ENCODE measurements at regions not wholly inside any gene's neighbourhood (a gene's known extent, or its start where the extent isn't known, plus 50 kb on each side); places are given as distances from the start of the nearest gene placed in this dataset.
"Not testable (repeated sequence)": the region's sequence is repeated elsewhere in the genome, so short reads cannot be mapped to it uniquely, and the experiment has no call there.

- no peak for DNase-seq
These were observed 68.7 kb downstream of the VSIG4 start for GRCh38 chrX:65971151-65971550.

GRCh38 chrX:65967159-65967558 lies 72.7 kb downstream of the VSIG4 start:
- DNase-seq, result not testable (repeated sequence)

GRCh38 chrX:65961714-65962113 lies 78.2 kb downstream of the VSIG4 start:
- DNase-seq, result no peak

GRCh38 chrX:65948103-65948502 lies 91.8 kb downstream of the VSIG4 start:
- DNase-seq, result no peak

- no peak for DNase-seq
These were observed 98.1 kb downstream of the VSIG4 start for GRCh38 chrX:65941775-65942174.

- DNase-seq, result no peak
These were observed 106.7 kb downstream of the VSIG4 start for GRCh38 chrX:65933085-65933589.

- no peak for DNase-seq
These were observed 107.5 kb downstream of the VSIG4 start for GRCh38 chrX:65932173-65933084.

GRCh38 chrX:65928522-65928921 lies 111.4 kb downstream of the VSIG4 start:
- DNase-seq, result no peak

GRCh38 chrX:65927386-65927785 lies 112.5 kb downstream of the VSIG4 start:
- DNase-seq, result not testable (repeated sequence)

- DNase-seq, result no peak
These were observed 113.5 kb downstream of the VSIG4 start for GRCh38 chrX:65926095-65927019.

GRCh38 chrX:65925592-65925991 lies 114.3 kb downstream of the VSIG4 start:
- no peak for DNase-seq

GRCh38 chrX:65925005-65925404 lies 114.9 kb downstream of the VSIG4 start:
- no peak for DNase-seq

GRCh38 chrX:65921363-65921762 lies 118.5 kb downstream of the VSIG4 start:
- no peak for DNase-seq

GRCh38 chrX:65920620-65921019 lies 119.3 kb downstream of the VSIG4 start:
- DNase-seq, result no peak

GRCh38 chrX:65910899-65911298 lies 129.0 kb downstream of the VSIG4 start:
- no peak for DNase-seq

- DNase-seq, result no peak
These were observed 136.1 kb downstream of the VSIG4 start for GRCh38 chrX:65903750-65904149.

- DNase-seq, result no peak
These were observed 137.9 kb downstream of the VSIG4 start for GRCh38 chrX:65902011-65902410.

- DNase-seq, result no peak
These were observed 138.7 kb downstream of the VSIG4 start for GRCh38 chrX:65900850-65901844.

GRCh38 chrX:65894133-65894532 lies 145.7 kb downstream of the VSIG4 start:
- no peak for DNase-seq

- not testable (repeated sequence) for DNase-seq
These were observed 148.1 kb downstream of the VSIG4 start for GRCh38 chrX:65891817-65892216.

- not testable (repeated sequence) for DNase-seq
These were observed 151.7 kb downstream of the VSIG4 start for GRCh38 chrX:65888150-65888549.

- DNase-seq, result no peak
These were observed 156.3 kb downstream of the VSIG4 start for GRCh38 chrX:65883556-65883955.

All from right hindlimb (tissue), 1 donor.